ENCODE measurements at regions not wholly inside any gene's neighbourhood (a gene's known extent, or its start where the extent isn't known, plus 50 kb on each side); places are given as distances from the start of the nearest gene placed in this dataset.
"Not testable (repeated sequence)": the region's sequence is repeated elsewhere in the genome, so short reads cannot be mapped to it uniquely, and the experiment has no call there.

DNA sequence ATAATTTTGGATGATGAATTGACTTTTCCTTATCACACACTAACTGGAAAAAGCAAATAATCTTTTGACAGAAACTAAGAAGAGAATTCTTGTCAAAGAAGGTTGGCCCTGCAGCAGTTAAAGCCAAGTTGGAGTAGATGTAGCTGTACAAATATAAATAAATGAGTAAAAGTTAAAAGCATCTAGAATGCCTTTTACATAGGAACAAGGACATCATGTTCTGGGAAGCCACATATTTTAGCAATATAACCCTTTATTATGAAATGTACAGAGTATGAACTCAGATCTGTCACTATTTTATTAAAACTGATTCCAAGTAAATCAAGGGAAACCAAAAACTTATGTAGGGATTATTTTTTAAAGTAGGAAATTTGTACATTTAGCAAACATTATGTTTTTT is 269.4 kb upstream of the FAT4 start:
- no peak for DNase-seq

DNA sequence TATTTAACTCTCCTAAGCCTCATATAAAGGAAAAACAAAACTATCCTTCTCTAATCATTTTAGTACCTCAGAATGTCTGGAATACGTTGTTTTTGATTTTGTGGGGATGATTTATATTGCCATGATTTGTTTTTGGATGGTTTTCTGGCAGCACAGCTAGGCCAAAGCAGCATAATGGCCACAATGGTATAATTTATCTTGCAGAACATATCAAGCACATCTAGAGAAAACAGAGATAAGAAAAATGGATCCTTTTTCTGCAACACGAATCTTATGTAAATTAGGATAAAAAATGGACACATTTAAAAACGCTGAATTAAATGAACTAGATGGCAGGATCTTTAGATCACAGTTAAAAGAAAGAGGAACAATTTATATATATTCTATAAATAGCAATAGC is 269.9 kb upstream of the FAT4 start:
- no peak for DNase-seq

DNA sequence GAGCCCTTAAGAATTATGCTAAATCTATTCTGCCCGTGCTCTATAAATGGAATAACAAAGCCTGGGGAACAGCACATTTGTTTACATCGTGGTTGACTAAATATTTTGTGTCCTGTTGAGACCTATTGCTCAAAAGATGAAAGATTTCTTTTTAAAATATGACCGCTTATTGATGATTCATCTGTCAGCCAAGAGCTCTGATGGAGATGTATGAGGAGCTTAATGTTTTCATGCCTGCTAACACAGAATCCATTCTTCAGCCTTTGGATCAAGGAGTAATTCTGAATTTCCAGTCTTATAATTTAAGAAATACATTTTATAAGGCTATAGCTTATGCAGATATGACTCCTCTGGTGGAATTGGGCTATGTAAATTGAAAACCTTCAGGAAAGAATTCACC is 271.3 kb upstream of the FAT4 start:
- no peak for DNase-seq

DNA sequence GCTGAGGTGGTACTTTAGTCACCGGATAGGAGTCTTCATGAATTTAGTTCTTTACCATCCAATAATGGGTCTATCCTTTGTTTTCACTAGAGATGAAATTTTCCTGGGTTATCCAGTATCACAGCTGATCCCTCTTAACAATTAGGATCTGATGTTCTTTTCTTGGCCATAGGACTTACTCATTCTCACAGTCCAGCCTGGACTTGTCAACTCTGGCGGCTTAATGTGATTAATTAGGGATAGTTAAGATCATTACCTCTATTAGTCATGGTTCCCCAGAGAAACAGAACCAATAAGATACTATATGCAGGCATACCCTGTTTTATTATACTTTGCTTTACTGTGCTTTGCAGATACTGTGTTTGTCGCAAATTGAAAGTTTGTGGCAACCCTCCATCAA is 272.7 kb upstream of the FAT4 start:
- no peak for DNase-seq

DNA sequence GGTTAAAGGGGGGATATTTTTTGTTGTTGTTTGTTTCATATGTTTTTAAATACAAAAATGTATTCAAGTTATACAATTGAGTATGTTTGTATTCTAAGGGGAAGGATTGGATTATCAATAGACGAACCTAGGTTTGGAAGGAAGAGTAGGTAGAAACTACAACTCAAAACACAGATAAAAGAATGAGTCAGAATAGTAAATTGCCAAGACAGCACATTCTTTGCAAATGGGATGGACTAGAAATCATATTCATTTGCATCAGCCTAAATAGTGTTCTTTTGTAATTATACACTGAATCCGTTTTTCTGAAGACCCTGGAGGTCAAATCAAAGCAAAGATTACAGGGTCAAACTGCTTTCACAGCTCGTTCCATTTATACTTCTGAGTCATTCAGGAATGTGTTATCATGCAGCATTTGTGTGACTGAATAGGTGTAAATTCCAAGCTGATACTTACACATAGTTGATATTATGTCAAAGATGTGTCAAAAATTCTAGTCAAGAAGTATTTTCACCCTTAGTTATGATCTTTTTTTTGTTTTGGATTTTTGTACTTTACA is 273.3 kb upstream of the FAT4 start:
- no peak for DNase-seq

DNA sequence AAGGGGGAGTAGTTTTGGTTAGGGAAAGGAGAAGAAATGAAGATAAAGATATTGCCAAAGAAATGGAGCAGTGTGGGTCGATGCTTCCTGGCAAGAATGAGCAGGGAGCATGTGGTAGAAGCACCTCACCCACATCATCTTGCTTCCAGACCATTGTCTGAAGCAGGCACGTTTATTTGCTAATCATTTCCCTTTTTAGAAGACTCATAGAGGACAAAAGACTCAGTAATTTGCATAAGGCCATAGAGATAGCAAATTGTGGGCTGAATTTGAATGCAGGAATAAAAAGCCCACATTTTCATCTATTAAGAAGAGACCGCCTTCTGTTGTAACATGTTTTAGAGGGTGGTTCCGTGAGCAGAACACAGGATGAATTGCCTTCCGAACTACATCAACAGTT is 275.2 kb upstream of the FAT4 start:
- DNase-seq, result no peak

DNA sequence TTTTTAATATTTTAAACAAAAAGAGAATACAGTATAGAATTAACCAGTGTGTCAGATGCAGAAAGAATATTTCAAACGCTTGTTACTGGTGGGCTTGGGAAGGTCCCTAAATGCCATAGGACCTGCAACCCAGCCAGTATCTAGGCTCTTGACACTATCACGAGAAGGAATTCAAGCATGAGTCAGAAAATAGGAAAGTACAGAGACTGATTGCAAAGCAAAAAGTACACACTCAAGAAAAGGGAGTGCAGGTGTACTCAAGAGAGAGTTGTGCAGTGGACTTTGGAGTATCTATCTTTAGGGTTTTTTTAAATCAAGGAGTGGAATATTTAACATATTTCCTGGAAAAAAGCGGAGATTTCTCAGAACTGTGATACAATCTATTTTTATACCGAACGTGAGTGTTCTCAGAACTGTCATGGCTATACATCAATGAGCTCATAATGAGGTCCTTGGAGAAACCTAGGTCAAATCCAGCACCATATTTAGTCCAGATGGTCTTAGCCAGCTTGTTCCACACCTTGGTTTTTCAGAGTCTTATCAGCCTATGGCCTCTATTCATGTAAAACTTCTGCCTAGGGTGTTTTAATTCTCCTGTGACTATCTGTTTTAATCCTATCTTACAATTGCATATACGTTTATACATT is 291.8 kb upstream of the FAT4 start:
- no peak for DNase-seq

DNA sequence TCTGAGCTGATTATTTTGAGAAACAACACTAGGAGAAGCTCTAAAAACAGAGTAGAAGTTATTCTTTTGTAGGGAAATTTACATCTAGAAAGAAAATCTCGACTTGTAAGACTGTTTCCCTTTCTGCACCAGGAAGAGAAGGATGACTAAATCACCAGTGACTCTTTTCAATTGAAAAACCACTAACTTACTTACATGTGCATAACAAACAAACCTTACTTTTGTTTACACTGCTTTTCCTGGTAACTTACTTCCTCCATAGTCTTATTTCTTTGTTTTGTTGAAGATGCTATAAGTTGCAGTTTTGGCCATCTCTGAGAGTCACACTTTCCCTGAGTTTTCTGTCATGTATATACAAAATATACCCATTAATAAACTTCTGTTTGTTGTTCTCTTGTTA is 293.6 kb upstream of the FAT4 start:
- DNase-seq, result no peak

DNA sequence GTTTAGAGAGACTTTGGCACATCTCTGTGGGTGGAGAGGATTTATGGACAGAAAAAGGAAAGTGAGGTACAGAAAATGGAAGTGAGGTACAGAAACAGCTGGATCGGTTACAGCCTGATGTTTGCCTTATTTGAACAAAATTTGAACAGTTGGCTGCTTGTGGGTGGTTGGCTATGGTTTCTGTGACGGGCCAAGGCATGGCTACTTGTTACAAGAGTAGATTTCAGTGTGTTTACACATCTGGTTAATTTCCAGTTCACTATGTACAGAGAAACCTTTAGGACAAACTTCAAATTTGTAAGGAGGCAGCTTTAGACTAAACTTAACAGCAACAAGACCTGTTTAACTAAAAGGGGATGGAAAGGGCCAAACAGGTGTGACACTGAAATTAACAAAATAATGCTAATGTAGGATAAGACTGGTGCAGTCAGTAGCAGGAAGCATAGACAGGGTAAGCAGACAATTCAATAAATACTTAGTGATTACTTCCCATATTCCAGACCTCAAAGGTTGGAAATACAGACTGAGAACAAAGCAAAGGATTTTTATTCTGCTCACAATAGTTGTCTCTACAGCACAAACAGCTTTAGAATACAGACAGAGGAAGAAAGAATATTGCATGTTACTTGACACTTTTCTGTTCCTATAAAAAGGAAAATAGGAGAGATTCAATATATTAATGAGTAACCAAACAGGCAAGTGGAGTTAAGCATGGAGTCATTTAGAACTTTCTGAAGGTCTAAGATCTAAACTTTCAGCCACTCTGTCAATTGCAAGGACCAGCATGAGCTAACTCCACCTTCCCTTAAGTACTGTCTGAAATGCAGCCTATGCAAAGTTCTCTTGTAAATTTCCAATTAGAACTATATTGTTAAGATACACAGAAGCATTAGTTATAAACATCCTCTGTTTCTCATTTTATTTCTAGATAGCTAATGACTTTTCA is 294.4 kb upstream of the FAT4 start:
- no peak for DNase-seq

DNA sequence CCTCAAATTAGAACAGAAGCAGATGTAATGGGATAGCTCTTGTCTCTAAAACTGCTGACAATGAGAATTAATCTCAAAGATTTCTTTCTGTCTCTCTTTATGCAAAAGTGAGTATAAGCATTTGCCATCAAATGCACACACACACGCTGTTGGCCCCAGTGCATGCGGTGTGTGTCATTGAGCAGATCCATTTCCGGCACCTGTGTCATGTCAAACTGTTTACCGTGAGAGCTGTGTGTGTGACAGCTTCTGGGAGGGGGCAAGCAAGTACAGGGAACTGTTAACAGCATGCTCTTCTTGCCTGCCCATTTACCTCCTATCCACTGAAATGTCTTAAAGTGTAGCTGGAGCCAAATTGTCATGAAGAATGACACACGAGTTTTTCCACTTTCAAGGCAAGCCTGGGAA is 297.9 kb upstream of the FAT4 start:
- no peak for DNase-seq

DNA sequence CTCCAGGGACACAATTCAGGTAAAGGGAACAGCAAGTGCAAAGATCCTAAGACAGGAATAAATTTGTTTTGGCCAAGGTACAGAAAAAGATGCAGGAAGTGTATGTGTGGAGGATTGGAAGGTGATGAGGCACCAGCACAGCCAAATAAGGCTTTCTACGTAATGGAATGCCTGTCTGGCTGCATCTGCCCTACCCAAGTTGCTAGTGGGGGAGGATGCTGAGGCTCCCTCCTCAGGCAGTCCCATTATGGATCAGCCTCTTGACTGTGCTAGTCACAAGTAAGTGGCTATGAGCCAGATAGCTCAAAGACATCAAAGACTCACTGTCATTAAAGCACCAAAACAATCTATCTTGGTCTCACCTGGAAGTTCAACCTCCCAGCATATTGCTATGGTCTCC is 300.9 kb upstream of the FAT4 start:
- DNase-seq, result no peak

DNA sequence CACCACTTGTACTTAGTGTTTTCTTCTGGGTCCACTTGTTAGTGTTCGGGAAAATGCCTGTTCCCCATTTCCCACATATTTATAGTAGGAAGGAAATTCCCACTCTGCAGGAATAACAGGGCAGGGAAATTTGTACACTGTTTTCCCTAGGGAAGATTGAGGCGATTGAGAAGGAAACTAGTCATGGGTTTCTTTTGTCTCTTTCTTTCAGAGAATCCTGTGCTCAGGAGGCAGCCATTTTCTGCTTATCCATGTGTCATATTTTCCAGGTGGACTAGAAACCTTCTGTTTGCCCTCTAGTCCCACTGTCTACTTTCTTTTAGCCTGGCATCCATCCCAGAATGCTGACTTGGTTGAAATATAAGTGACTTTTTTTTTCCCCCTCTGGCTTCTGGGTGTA is 299.1 kb upstream of the ANKRD50 start:
- DNase-seq, result no peak

DNA sequence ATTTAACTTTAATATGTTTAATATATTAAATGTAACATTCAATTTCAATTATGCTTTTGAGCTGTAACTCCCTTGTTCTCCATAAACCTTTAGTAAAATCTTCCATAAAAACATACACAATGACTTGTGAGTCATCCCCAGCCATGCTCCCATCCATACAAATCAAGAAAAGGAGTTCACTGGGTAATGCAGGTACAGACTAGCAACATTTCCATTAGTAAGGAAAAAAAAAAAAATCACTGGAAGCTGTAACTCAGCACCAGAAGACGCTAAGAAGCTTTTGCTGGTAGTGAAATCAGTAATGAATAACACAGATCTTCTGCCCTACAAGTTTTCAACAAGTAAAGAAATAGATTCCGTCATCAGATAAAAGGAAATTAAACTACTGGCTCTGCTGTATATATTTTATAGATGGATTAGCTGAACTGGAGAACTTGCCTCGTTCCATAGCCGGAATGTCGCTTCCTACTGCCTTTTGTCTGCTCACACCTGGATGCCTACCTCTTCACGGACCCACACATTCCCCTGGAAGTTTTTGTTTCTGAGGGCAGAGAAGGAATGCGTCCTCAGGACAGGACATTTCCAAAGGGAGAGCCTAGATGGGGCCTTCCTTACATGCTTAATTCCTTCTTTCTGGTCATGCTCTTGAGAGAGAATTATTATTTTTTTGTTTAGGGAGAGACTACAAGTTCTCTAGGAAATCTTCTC is 298.4 kb upstream of the ANKRD50 start:
- DNase-seq, result no peak

DNA sequence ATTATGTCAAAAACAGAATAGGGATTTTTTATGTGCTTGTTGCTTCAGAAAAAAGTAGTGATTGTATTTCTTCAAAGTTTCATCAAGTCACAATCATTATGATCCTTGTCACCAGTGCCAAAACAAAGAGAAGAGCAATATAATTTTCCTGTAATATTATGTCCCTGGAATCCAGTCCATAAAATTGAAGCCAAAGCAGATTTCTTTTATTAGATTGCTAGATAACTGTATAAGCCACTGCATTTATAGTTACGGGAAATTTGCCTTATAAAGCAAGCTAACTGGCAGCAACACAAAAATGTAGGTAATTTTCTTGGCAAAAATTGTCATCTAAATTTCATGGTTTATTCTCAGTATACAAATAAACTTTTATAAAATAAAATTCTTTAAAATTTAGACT is 296.1 kb upstream of the ANKRD50 start:
- DNase-seq, result no peak

DNA sequence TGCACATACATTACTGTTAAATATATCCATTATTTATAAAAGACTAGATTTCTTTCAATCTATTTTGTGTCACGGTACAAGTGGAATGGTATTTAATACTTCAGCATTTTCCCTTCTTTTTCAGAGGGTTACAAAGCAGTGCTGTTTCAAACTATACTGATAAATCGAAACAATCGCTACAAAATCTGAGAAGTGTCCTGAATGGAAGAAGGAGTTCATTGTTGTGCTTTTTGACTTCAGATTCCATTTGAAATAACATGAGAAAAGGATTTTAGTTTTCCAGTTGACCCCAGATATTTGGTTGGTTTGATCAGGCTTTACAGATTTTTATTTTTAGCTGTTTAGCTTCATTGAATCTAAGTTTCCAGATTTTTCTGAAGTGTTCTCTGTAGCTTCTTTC is 292.1 kb upstream of the ANKRD50 start:
- DNase-seq, result no peak

DNA sequence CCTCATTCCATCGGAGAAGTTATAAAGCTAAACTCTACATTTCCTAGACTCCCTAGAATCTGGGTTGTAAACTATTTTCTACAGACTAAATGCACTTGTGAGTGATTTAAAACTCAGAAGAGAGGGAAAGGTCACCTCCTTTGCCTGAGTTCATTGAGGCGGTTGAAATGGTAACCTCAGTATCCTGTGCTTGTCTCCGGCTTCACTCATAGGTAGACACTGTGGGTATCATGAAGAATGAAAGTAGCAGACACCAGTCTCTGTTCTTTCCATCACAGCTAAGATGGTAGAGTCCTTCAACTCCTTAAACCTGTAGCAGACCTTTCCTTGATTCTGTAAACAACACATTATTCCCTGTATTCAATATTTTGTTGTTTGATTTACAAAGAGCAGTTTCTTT is 291.3 kb upstream of the ANKRD50 start:
- DNase-seq, result no peak

DNA sequence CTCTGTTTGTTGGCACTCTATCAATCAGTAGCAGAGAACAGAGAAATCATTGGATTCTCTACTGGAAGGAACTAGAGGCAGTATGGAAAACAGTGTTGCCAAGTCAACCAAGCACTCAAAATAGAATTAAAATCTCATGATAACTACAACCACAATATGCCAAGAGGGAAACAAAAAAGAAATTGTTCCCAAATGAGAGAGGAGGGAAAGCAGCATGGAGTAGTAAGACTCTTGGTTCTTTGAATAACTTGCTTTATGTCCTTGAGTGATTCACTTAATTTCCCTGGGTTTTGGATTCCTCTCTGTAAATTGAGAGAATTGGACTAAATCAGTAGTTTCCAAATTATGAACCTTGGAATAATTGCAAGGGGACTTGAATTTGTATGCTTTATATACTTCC is 285.5 kb upstream of the ANKRD50 start:
- DNase-seq, result no peak

DNA sequence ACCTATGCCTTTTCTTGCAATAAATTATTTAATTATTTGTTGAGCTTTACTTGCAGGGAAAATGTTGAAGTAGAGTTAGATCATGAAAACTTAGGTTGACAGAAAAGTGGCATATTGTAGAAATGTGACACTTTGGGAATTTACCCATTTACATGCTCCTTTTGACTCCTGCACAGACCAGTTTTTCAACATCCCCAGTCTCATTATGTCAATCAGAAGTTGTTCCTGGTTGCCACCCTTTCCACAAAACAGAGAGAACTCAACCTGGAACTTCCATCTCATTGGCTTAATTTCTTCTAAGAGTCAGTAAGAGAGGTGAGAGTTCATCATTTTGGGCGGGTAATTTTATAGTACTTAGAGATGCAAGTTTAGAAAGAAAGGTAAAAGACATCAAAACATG is 284.6 kb upstream of the ANKRD50 start:
- no peak for DNase-seq

DNA sequence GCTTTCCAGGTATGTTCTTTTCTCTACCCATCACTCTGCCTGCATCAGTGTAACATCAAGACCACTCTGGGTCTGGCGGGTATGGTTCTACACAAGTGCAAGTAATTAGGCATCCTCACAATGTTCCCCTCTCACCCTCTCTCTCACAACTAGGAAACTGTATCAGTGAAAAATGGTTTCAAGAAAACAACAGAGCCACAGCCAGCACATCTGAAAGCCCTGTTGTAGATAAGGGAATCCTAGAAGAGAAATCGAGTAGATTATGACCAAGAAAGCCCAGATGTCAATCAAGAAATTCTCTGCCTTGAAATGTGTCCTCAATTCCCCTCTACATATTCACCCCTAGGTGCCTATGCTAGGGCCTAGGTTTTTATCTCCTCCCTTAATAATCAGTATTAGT is 281.3 kb upstream of the ANKRD50 start:
- DNase-seq, result no peak

DNA sequence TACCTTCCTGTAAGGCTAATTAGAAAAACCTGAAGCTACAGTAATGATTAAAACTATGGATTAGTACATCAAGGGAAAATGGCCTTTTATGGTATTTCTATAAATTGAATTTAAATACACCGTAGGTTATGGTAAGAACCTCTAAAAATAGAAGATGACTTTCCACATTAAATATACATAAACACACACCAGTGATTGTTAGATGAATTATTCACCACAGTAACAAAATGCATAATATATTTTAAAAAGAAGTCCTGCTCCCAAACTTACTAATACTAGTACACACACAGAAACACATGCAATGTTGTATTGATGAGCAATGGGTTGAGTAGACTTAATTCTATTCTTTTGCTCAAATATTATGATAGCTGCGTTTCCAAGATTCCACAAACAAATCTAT is 277.9 kb upstream of the ANKRD50 start:
- DNase-seq, result no peak

DNA sequence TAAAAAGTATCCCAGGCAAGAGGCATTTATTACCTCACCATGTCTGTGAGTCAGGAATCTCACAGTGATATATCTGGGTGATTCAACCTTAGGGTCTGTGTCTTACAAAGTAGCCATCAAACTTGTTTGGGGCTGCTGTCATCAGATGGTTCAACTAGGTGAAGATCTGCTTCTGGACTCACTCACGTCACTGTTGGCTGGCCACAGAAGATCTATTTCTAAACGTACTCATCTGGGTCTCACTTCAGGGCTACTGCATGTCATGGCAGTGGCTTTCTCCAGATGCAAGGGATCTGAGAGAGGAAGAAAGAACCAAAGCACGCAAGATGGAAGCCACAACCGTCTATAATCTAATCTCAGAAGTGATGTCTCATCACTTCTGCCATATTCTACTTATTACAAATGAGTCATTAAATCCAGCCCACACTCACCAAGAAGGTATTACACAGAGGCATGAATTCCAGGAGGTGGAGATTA is 267.8 kb upstream of the ANKRD50 start:
- no peak for DNase-seq

DNA sequence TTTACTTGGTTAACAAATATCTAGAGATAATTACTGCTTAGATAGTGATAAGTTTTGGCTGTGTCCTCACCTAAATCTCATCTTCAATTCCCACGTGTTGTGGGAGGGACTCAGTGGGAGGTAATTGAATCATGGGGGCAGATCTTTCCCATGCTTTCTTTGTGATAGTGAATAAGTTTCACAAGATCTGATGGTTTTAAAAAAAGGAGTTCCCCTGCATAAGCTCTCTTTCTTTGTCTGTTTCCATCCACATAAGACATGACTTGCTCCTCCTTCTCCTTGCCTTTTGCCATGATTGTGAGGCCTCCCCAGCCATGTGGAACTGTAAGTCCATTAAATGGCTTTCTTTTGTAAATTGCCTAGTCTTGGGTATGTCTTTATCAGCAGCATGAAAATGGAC is 266.0 kb upstream of the ANKRD50 start:
- DNase-seq, result not testable (repeated sequence)

DNA sequence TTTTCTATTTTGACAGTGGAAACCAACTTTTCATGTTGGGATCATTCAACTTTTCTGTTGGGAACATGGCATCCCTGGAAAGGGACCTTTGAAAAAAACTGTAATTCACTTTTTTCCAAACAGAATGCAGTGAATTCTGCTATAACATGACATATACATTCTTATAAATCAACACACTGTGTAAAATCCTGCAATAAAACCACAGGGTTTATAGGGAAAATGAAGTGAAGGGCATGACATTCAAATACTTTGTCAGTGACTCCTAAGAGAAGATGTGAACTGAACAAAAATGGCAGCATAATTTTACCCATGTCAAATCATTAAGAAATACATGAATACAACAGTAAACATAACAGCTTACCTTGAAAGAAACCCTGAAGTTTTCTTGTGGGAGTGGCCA is 264.5 kb upstream of the ANKRD50 start:
- DNase-seq, result no peak

DNA sequence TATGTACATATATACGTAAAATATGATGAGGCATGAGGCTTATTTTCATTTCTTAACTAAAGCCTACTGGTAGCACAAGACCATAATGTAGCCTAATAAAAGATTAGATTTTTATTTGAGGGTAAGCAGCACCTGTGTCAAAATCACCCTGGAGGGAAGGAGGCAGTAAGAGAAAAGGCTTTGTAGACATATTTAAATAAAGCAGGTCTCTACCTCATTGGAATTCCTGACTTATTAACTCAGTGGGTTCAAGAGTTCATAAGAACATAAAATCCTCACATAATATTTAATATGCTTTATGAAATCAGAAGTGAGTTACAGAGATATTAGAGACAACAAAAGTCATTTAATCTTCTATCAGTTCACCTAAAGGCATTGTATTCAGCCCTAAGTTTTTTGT is 261.6 kb upstream of the ANKRD50 start:
- DNase-seq, result no peak

All from right forelimb (tissue), 1 donor.